Endothelial cell of umbilical vein (primary cell): ENCODE measurements at regions not wholly inside any gene's neighbourhood (a gene's known extent, or its start where the extent isn't known, plus 50 kb on each side); places are given as distances from the start of the nearest gene placed in this dataset.

ENCODE experiments used
- BruUV-seq: library from RNA; stranded (reverse); fragments of 400-500 nt; replicated peaks from 2 replicates; lab custom pipeline; 2021; lab: Mats Ljungman, UMichigan
- CTCF ChIA-PET: fragments of 300-600, 350-600 bp; sonication (Branson Sonifier 250); formaldehyde crosslinking; loops from one replicate; lab custom pipeline; 2021; ENCODE audit warnings: antibody characterized with exemption, inconsistent platforms; lab: Charles Lee
- POLR2A ChIA-PET: fragments of 300-600, 350-600 bp; sonication (Branson Sonifier 250); formaldehyde crosslinking; loops from one replicate; lab custom pipeline; 2021; ENCODE audit warnings: antibody characterized with exemption, inconsistent platforms; lab: Charles Lee
- DNase-seq: peaks from one replicate; pipeline ENCODE4 v3.0.0-alpha.2; 2011; ENCODE audit warnings: low read depth, low spot score
- FAIRE-seq: peaks from 2 replicates; lab custom pipeline; 2011; peaks lifted over from hg19 to GRCh38; lab: Jason Lieb, UNC
- H2AFZ ChIP-seq: 2 replicates; pipeline ENCODE4 v1.6.0; 2012; ENCODE audit warnings: low read depth, low read length, control low read depth, inconsistent platforms
- H3K27ac ChIP-seq: 2 replicates; pipeline ENCODE4 v1.5.1; 2011; ENCODE audit warnings: low read depth, mild to moderate bottlenecking, control low read depth, low read length, moderate library complexity; ENCODE audit not compliant: insufficient read depth
- H3K27me3 ChIP-seq, 2 experiments: 2 replicates each; pipeline versions ENCODE4 v1.6.0 to v1.6.1; 2011; ENCODE audit warnings: low read length in 2 of 2, mixed read lengths in 1 of 2; ENCODE audit not compliant: control insufficient read depth in 2 of 2, insufficient read depth in 2 of 2
- H3K36me3 ChIP-seq, 2 experiments: 2 replicates in 1 of 2; 3 replicates in 1 of 2; pipeline ENCODE4 v1.5.1; 2011; ENCODE audit warnings: low read length in 2 of 2, mild to moderate bottlenecking in 1 of 2, moderate library complexity in 1 of 2; ENCODE audit not compliant: control insufficient read depth in 2 of 2, insufficient read depth in 2 of 2; ENCODE audit errors: extremely low read depth in 1 of 2
- H3K4me1 ChIP-seq: 3 replicates; pipeline ENCODE4 v1.5.1; 2011; ENCODE audit warnings: mild to moderate bottlenecking, low read length; ENCODE audit not compliant: control insufficient read depth, insufficient read depth; ENCODE audit errors: extremely low read depth
- H3K4me2 ChIP-seq: 2 replicates; pipeline ENCODE4 v1.6.1; 2011; ENCODE audit warnings: low read length, control low read depth, mixed read lengths; ENCODE audit not compliant: insufficient read depth
- H3K4me3 ChIP-seq, 3 experiments: fragments of 200-600 bp in 1 of 3; sonication (generic), shearing (Covaris generic) in 1 of 3; replicated peaks in 1 of 3; 2 replicates each; pipeline ENCODE4 v1.5.1; 2011 to 2016; ENCODE audit warnings: control low read depth in 3 of 3, low read length in 3 of 3, mild to moderate bottlenecking in 2 of 3, inconsistent platforms in 1 of 3, low read depth in 1 of 3, moderate library complexity in 1 of 3; ENCODE audit not compliant: insufficient read depth in 1 of 3
- H3K79me2 ChIP-seq: 2 replicates; pipeline ENCODE4 v1.6.0; 2012; ENCODE audit warnings: low read length, inconsistent platforms; ENCODE audit not compliant: control insufficient read depth, insufficient read depth
- H3K9ac ChIP-seq: replicated peaks from 2 replicates; pipeline ENCODE3; 2011; ENCODE audit warnings: low read length, control low read depth; ENCODE audit not compliant: insufficient read depth; ENCODE audit errors: extremely low read depth
- H3K9me1 ChIP-seq: replicated peaks from 3 replicates; pipeline ENCODE4 v1.6.0; 2011; ENCODE audit warnings: mild to moderate bottlenecking, low read length; ENCODE audit not compliant: control insufficient read depth, insufficient read depth; ENCODE audit errors: extremely low read depth
- H3K9me3 ChIP-seq: replicated peaks from 2 replicates; pipeline ENCODE4 v1.5.1; 2012; ENCODE audit warnings: low read length, inconsistent platforms; ENCODE audit not compliant: control insufficient read depth, insufficient read depth
- H4K20me1 ChIP-seq: replicated peaks from 2 replicates; pipeline ENCODE3; 2011; ENCODE audit warnings: mild to moderate bottlenecking, low read length; ENCODE audit not compliant: control insufficient read depth, insufficient read depth; ENCODE audit errors: extremely low read depth
- EZH2 ChIP-seq: IDR thresholded peaks from 2 replicates; pipeline ENCODE4 v1.6.1; 2012; ENCODE audit warnings: borderline replicate concordance, low read depth, mild to moderate bottlenecking, moderate library complexity, low read length, inconsistent platforms; ENCODE audit not compliant: severe bottlenecking
- FOS ChIP-seq: IDR thresholded peaks from 2 replicates; pipeline ENCODE4 v1.6.1; 2011; ENCODE audit warnings: mild to moderate bottlenecking, low read length, moderate library complexity, borderline replicate concordance; ENCODE audit not compliant: insufficient read depth
- GATA2 ChIP-seq: IDR thresholded peaks from 2 replicates; pipeline ENCODE4 v1.7.0; 2011; ENCODE audit warnings: low read depth, mild to moderate bottlenecking, moderate library complexity, mixed read lengths, low read length; ENCODE audit not compliant: insufficient read length, insufficient read depth
- JUN ChIP-seq: IDR thresholded peaks from 2 replicates; pipeline ENCODE4 v1.6.1; 2011; ENCODE audit warnings: borderline replicate concordance, low read depth; ENCODE audit not compliant: insufficient read length, insufficient read depth
- MYC ChIP-seq: IDR thresholded peaks from one replicate; pipeline ENCODE4 v1.6.1; 2011; ENCODE audit warnings: mild to moderate bottlenecking, low read depth, low read length
- POLR2A ChIP-seq: IDR thresholded peaks from 2 replicates; pipeline ENCODE4 v1.6.1; 2012; ENCODE audit warnings: low read depth, mild to moderate bottlenecking, control low read depth, low read length
- POLR2AphosphoS5 ChIP-seq: IDR thresholded peaks from 2 replicates; pipeline ENCODE4 v1.6.1; 2012; ENCODE audit warnings: low read depth, mild to moderate bottlenecking, control low read depth, low read length, moderate library complexity; ENCODE audit not compliant: insufficient read depth
- dilution Hi-C: fragments of 300-500 bp; cut with MboI; formaldehyde crosslinking; loops from one replicate; pipeline ENCODE4 v1.15.0; 2019; ENCODE audit warnings: low sequenced_read_pairs; ENCODE audit not compliant: extremely low pct_ligation_motif_present
- intact Hi-C: fragments of 100-400 bp; cut with micrococcal nuclease; formaldehyde crosslinking; loops from one replicate; pipeline ENCODE4 v1.10.0; 2022
- TF ChIP-seq, protein P1 (sequence below): IDR thresholded peaks from 2 replicates; pipeline ENCODE4 v1.6.1; 2011; ENCODE audit not compliant: insufficient read depth, insufficient read length
- TF ChIP-seq, protein P2 (sequence below), 2 donors: IDR thresholded peaks; 1 replicate in 1 of 2; 2 replicates in 1 of 2; pipeline ENCODE4 v1.5.1; 2011; ENCODE audit warnings: low read length in 2 of 2, mild to moderate bottlenecking in 2 of 2, moderate library complexity in 2 of 2, control low read depth in 1 of 2, inconsistent platforms in 1 of 2, low read depth in 1 of 2; ENCODE audit not compliant: insufficient read depth in 1 of 2; ENCODE audit errors: extremely low read depth in 1 of 2

DNA sequence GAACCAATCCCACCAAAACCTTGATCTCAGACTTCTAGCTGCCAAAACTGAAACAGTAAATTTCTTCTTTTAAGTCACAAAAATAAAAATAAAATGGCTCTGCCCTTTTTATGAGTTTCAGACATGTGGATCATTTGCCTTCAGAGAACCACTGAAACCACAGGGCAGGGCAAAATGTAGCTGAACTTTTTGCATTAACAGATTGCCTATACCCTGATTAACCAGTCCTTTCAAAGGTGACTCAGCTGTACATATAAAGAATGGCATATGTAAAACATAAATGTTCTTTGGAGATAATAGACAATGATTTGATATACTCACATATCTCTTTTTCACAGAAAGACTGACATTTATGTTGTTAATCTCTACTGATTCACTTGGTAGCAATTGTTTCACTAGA is 187.1 kb upstream of the GRIN3A start:
- no peaks in the 10 kb centered on the region for H3K9me1 ChIP-seq
- POLR2A ChIA-PET = no interaction called here
- H3K4me1 ChIP-seq = no peaks in the 10 kb centered on the region
- H3K4me2 ChIP-seq = no peak overlapping the region
- H3K27ac ChIP-seq = no peak overlapping the region
- no peaks in the 10 kb centered on the region for H3K27me3 ChIP-seq
- dilution Hi-C loops = no loop called here
- FAIRE-seq (no peak), DNase-seq (no peak)
- no peaks in the 10 kb centered on the region for H4K20me1 ChIP-seq
- H2AFZ ChIP-seq = no peak overlapping the region
- H3K36me3 ChIP-seq = no peaks in the 10 kb centered on the region
- H3K9me3 ChIP-seq = peaks cover 2% of the 10 kb centered on the region
- H3K9ac ChIP-seq = no peak overlapping the region
- TF ChIP-seq POLR2A = no peak
- no peak for TF ChIP-seq FOS
- TF ChIP-seq POLR2AphosphoS5 = no peak
- no peak for TF ChIP-seq JUN
- no peak for TF ChIP-seq MYC
- TF ChIP-seq, protein P1, sequence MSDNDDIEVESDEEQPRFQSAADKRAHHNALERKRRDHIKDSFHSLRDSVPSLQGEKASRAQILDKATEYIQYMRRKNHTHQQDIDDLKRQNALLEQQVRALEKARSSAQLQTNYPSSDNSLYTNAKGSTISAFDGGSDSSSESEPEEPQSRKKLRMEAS = no peak
- TF ChIP-seq, protein P2, sequence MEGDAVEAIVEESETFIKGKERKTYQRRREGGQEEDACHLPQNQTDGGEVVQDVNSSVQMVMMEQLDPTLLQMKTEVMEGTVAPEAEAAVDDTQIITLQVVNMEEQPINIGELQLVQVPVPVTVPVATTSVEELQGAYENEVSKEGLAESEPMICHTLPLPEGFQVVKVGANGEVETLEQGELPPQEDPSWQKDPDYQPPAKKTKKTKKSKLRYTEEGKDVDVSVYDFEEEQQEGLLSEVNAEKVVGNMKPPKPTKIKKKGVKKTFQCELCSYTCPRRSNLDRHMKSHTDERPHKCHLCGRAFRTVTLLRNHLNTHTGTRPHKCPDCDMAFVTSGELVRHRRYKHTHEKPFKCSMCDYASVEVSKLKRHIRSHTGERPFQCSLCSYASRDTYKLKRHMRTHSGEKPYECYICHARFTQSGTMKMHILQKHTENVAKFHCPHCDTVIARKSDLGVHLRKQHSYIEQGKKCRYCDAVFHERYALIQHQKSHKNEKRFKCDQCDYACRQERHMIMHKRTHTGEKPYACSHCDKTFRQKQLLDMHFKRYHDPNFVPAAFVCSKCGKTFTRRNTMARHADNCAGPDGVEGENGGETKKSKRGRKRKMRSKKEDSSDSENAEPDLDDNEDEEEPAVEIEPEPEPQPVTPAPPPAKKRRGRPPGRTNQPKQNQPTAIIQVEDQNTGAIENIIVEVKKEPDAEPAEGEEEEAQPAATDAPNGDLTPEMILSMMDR (IDR thresholded peaks at IDR 0.05; ENCODE audit: extremely low read depth in 1 of 2, insufficient read depth in 1 of 2, low read depth in 1 of 2, low read length in 2 of 2) = no peak
- TF ChIP-seq EZH2 = no peak
- no peak for TF ChIP-seq GATA2
- H3K4me3 ChIP-seq = no peak overlapping the region
- intact Hi-C loops = no loop called here
- CTCF ChIA-PET = interaction anchor here (1.2 kb wide), 1 partner anchor 12 kb away, joined by 3 read pairs; no protein-coding TSS in a partner anchor
- H3K79me2 ChIP-seq = no peaks in the 10 kb centered on the region
- no TSS peak for BruUV-seq
